CD4-positive, alpha-beta T cell treated with Interleukin-15 for 1 hour (primary cell): ENCODE measurements at regions not wholly inside any gene's neighbourhood (a gene's known extent, or its start where the extent isn't known, plus 50 kb on each side); places are given as distances from the start of the nearest gene placed in this dataset.
"Not testable (repeated sequence)": the region's sequence is repeated elsewhere in the genome, so short reads cannot be mapped to it uniquely, and the experiment has no call there.

Source experiments
- DNase-seq: peaks from one replicate; pipeline ENCODE4 v3.0.0-alpha.2; 2020

- no peak for DNase-seq
These were observed 559.5 kb upstream of the KLF4 start for GRCh38 chr9:108049026-108049607.

GRCh38 chr9:108048406-108049025 lies 558.9 kb upstream of the KLF4 start:
- DNase-seq = no peak

GRCh38 chr9:108047777-108048176 lies 558.2 kb upstream of the KLF4 start:
- DNase-seq = not testable (repeated sequence)

- no peak for DNase-seq
These were observed 557.7 kb upstream of the KLF4 start for GRCh38 chr9:108047264-108047663.

- no peak for DNase-seq
These were observed 556.3 kb upstream of the KLF4 start for GRCh38 chr9:108045851-108046250.

GRCh38 chr9:108043585-108043984 lies 554.0 kb upstream of the KLF4 start:
- no peak for DNase-seq

- DNase-seq = peak; percentile 18
These were observed 552.0 kb upstream of the KLF4 start for GRCh38 chr9:108041551-108041950.

GRCh38 chr9:108040783-108041182 lies 551.2 kb upstream of the KLF4 start:
- no peak for DNase-seq

- DNase-seq = no peak
These were observed 549.9 kb upstream of the KLF4 start for GRCh38 chr9:108039493-108039892.

- DNase-seq = no peak
These were observed 549.4 kb upstream of the KLF4 start for GRCh38 chr9:108039012-108039411.

GRCh38 chr9:108035487-108035886 lies 545.9 kb upstream of the KLF4 start:
- DNase-seq = no peak

GRCh38 chr9:108033976-108034964 lies 544.7 kb upstream of the KLF4 start:
- DNase-seq = no peak

- DNase-seq = not testable (repeated sequence)
These were observed 542.5 kb upstream of the KLF4 start for GRCh38 chr9:108032079-108032478.

GRCh38 chr9:108031221-108031620 lies 541.7 kb upstream of the KLF4 start:
- not testable (repeated sequence) for DNase-seq

GRCh38 chr9:108026718-108027117 lies 537.1 kb upstream of the KLF4 start:
- not testable (repeated sequence) for DNase-seq

- DNase-seq = no peak
These were observed 535.0 kb upstream of the KLF4 start for GRCh38 chr9:108024604-108025003.

GRCh38 chr9:108022246-108022935 lies 532.8 kb upstream of the KLF4 start:
- no peak for DNase-seq

GRCh38 chr9:108021096-108021710 lies 531.6 kb upstream of the KLF4 start:
- DNase-seq = no peak

GRCh38 chr9:108019821-108020220 lies 530.3 kb upstream of the KLF4 start:
- no peak for DNase-seq

- no peak for DNase-seq
These were observed 528.1 kb upstream of the KLF4 start for GRCh38 chr9:108017671-108018070.

- no peak for DNase-seq
These were observed 526.9 kb upstream of the KLF4 start for GRCh38 chr9:108016446-108016845.

- DNase-seq = no peak
These were observed 526.1 kb upstream of the KLF4 start for GRCh38 chr9:108015690-108016089.

- no peak for DNase-seq
These were observed 524.8 kb upstream of the KLF4 start for GRCh38 chr9:108014353-108014752.
